H1 (cell line): ENCODE measurements at regions not wholly inside any gene's neighbourhood (a gene's known extent, or its start where the extent isn't known, plus 50 kb on each side); places are given as distances from the start of the nearest gene placed in this dataset.

ENCODE experiments used
- CTCF ChIA-PET: fragments of 300-600 bp; sonication (Branson Sonifier 250); formaldehyde crosslinking; loops from one replicate; lab custom pipeline; 2021; ENCODE audit not compliant: partially characterized antibody; lab: Charles Lee
- POLR2A ChIA-PET: fragments of 300-600 bp; sonication (Branson Sonifier 250); formaldehyde crosslinking; loops from one replicate; lab custom pipeline; 2021; ENCODE audit warnings: inconsistent platforms; ENCODE audit not compliant: partially characterized antibody; lab: Charles Lee
- DNase-seq, 2 experiments: peaks; one replicate each; pipeline versions ENCODE4 v3.0.0 to v3.0.0-alpha.2; 2010 to 2022; ENCODE audit warnings: low spot score in 2 of 2, low read depth in 1 of 2, mixed read lengths in 1 of 2
- FAIRE-seq: peaks from 2 replicates; lab custom pipeline; 2011; peaks lifted over from hg19 to GRCh38; lab: Jason Lieb, UNC
- H2AFZ ChIP-seq: 2 replicates; pipeline ENCODE4 v1.8.1; 2012; ENCODE audit warnings: low read length, inconsistent platforms
- H2AK5ac ChIP-seq: 2 replicates; pipeline ENCODE4 v1.6.1; 2013; ENCODE audit warnings: low read depth, low read length
- H2BK120ac ChIP-seq: replicated peaks from 2 replicates; pipeline ENCODE3; 2013; ENCODE audit warnings: low read depth, low read length, inconsistent platforms
- H2BK12ac ChIP-seq: 2 replicates; pipeline ENCODE4 v1.6.1; 2013; ENCODE audit warnings: low read depth, low read length
- H2BK15ac ChIP-seq: 2 replicates; pipeline ENCODE4 v1.6.1; 2013; ENCODE audit warnings: low read length
- H2BK20ac ChIP-seq: 2 replicates; pipeline ENCODE4 v1.6.1; 2013; ENCODE audit warnings: low read length
- H2BK5ac ChIP-seq: 2 replicates; pipeline ENCODE4 v1.6.1; 2013; ENCODE audit warnings: low read depth, low read length
- H3K14ac ChIP-seq: 2 replicates; pipeline ENCODE4 v1.6.1; 2013; ENCODE audit warnings: inconsistent platforms; ENCODE audit not compliant: insufficient read length
- H3K18ac ChIP-seq: 2 replicates; pipeline ENCODE4 v1.6.1; 2013; ENCODE audit warnings: low read length; ENCODE audit errors: extremely low read depth
- H3K23ac ChIP-seq: 2 replicates; pipeline ENCODE4 v1.6.1; 2013; ENCODE audit warnings: inconsistent platforms; ENCODE audit not compliant: insufficient read length
- H3K23me2 ChIP-seq: 2 replicates; pipeline ENCODE4 v1.6.1; 2013; ENCODE audit warnings: low read depth, low read length
- H3K27ac ChIP-seq: 2 replicates; pipeline ENCODE4 v1.6.1; 2011; ENCODE audit warnings: low read depth, low read length, inconsistent platforms
- H3K27me3 ChIP-seq, 4 experiments: replicated peaks in 1 of 4; 1 replicate in 1 of 4; 2 replicates in 3 of 4; pipeline versions ENCODE4 v1.6.1 to v1.8.1; 2011 to 2013; ENCODE audit warnings: low read length in 3 of 4, mild to moderate bottlenecking in 3 of 4, inconsistent platforms in 2 of 4, mixed read lengths in 2 of 4, moderate library complexity in 1 of 4; ENCODE audit not compliant: control insufficient read depth in 3 of 4, insufficient read depth in 3 of 4; ENCODE audit errors: extremely low read depth in 1 of 4
- H3K36me3 ChIP-seq, 4 experiments: 2 replicates each; pipeline versions ENCODE4 v1.6.1 to v1.8.1; 2011 to 2013; ENCODE audit warnings: mild to moderate bottlenecking in 4 of 4, low read length in 3 of 4, moderate library complexity in 2 of 4, control low read depth in 1 of 4, inconsistent platforms in 1 of 4; ENCODE audit not compliant: insufficient read depth in 4 of 4, control insufficient read depth in 2 of 4
- H3K4ac ChIP-seq: replicated peaks from 2 replicates; pipeline ENCODE3; 2013; ENCODE audit warnings: low read length, low read depth, mixed read lengths, inconsistent platforms; ENCODE audit not compliant: insufficient read length
- H3K4me1 ChIP-seq, 4 experiments: replicated peaks in 1 of 4; 1 replicate in 1 of 4; 2 replicates in 3 of 4; pipeline versions ENCODE4 v1.6.1 to v1.8.1; 2011 to 2013; ENCODE audit warnings: low read length in 3 of 4, inconsistent platforms in 2 of 4, mixed read lengths in 1 of 4; ENCODE audit not compliant: insufficient read depth in 4 of 4, control insufficient read depth in 3 of 4
- H3K4me2 ChIP-seq, 2 experiments: 2 replicates each; pipeline versions ENCODE4 v1.6.1 to v1.8.1; 2011 to 2013; ENCODE audit warnings: low read depth in 2 of 2, low read length in 2 of 2, control low read depth in 1 of 2, inconsistent platforms in 1 of 2, mild to moderate bottlenecking in 1 of 2; ENCODE audit not compliant: insufficient read depth in 1 of 2
- H3K4me3 ChIP-seq, 4 experiments: fragments of 200-600, 300-600 bp in 1 of 4; sonication (generic), shearing (Covaris generic), sonication (Bioruptor Twin) in 1 of 4; 2 replicates each; pipeline versions ENCODE4 v1.5.1 to v1.8.1; 2011 to 2016; ENCODE audit warnings: low read length in 4 of 4, low read depth in 3 of 4, control low read depth in 2 of 4, inconsistent platforms in 2 of 4, mild to moderate bottlenecking in 2 of 4, mixed read lengths in 1 of 4, moderate library complexity in 1 of 4; ENCODE audit not compliant: insufficient read depth in 2 of 4; ENCODE audit errors: extremely low read depth in 1 of 4
- H3K56ac ChIP-seq: replicated peaks from 2 replicates; pipeline ENCODE3; 2013; ENCODE audit warnings: low read depth, mild to moderate bottlenecking, mixed read lengths, low read length, inconsistent platforms; ENCODE audit not compliant: insufficient read length
- H3K79me1 ChIP-seq: 2 replicates; pipeline ENCODE4 v1.6.1; 2013; ENCODE audit warnings: low read depth, low read length, control low read depth
- H3K79me2 ChIP-seq, 2 experiments: 2 replicates each; pipeline versions ENCODE4 v1.6.1 to v1.8.1; 2012 to 2013; ENCODE audit warnings: low read length in 2 of 2, mild to moderate bottlenecking in 2 of 2, inconsistent platforms in 1 of 2; ENCODE audit not compliant: insufficient read depth in 2 of 2, control insufficient read depth in 1 of 2
- H3K9ac ChIP-seq, 4 experiments: replicated peaks in 1 of 4; 1 replicate in 1 of 4; 2 replicates in 3 of 4; pipeline versions ENCODE4 v1.6.1 to v1.8.1; 2011 to 2013; ENCODE audit warnings: low read depth in 3 of 4, low read length in 3 of 4, control low read depth in 2 of 4, mild to moderate bottlenecking in 2 of 4, moderate library complexity in 2 of 4, inconsistent platforms in 1 of 4; ENCODE audit errors: extremely low read depth in 1 of 4
- H3K9me3 ChIP-seq, 2 experiments: 2 replicates each; pipeline versions ENCODE4 v1.6.1 to v1.8.1; 2012 to 2013; ENCODE audit warnings: mild to moderate bottlenecking in 2 of 2, moderate library complexity in 2 of 2, control low read depth in 1 of 2, inconsistent platforms in 1 of 2, low read depth in 1 of 2, low read length in 1 of 2, mixed read lengths in 1 of 2; ENCODE audit not compliant: insufficient read depth in 2 of 2
- H4K20me1 ChIP-seq, 2 experiments: replicated peaks in 1 of 2; 2 replicates each; pipeline versions ENCODE3 to v1.8.1; 2011 to 2013; ENCODE audit warnings: inconsistent platforms in 2 of 2, low read length in 2 of 2, mild to moderate bottlenecking in 1 of 2; ENCODE audit not compliant: insufficient read depth in 2 of 2, control insufficient read depth in 1 of 2
- H4K5ac ChIP-seq: 2 replicates; pipeline ENCODE4 v1.6.1; 2013; ENCODE audit warnings: low read length, low read depth, mixed read lengths, inconsistent platforms; ENCODE audit not compliant: insufficient read length
- H4K8ac ChIP-seq: 2 replicates; pipeline ENCODE4 v1.8.0; 2013; ENCODE audit warnings: mild to moderate bottlenecking, moderate library complexity, low read length, inconsistent platforms; ENCODE audit not compliant: insufficient read depth; ENCODE audit errors: extremely low read depth
- H4K91ac ChIP-seq: replicated peaks from 2 replicates; pipeline ENCODE3; 2013; ENCODE audit warnings: low read length, mixed read lengths, inconsistent platforms; ENCODE audit not compliant: insufficient read length
- WGBS, 2 experiments: shearing (Covaris generic) in 1 of 2; methylation state at CpG; one replicate each; pipeline versions ENCODE4 v1.1.6 to v1.1.7; 2013 to 2015; ENCODE audit warnings: low lambda C conversion rate in 2 of 2, mixed read lengths in 2 of 2, inconsistent platforms in 1 of 2, low coverage in 1 of 2, missing lambda C conversion rate in 1 of 2; ENCODE audit not compliant: insufficient replicate concordance in 2 of 2, insufficient coverage in 1 of 2, insufficient read length in 1 of 2; ENCODE audit errors: extremely low coverage in 1 of 2, missing lambda C conversion rate in 1 of 2; 5-methylcytosine and 5-hydroxymethylcytosine counted together

DNA sequence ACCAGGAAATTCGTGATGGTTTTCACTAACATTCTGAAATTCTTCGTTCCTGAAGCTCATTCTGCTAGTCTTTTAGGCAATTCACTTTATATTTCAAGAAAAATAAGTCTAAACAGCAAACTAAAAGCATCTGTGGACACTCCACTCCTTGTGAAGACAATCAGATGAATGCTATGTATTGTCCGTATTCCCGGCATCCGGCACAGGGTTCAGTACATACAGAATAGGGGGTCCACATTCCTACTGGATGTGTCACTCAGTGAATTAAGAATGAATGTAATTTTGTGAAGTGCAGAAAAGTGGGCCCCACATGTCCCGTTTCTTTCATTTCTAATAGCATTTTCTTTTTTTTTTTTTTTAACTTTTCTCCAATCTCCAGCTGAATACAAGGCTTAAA lies 241.3 kb downstream of the GRIN2B start:
- no peaks in the 10 kb centered on the region; a peak in 2 of 7 replicates for H3K27me3 ChIP-seq
- no peak overlapping the region for H3K56ac ChIP-seq
- FAIRE-seq (no peak), DNase-seq (no peak)
- H3K27ac ChIP-seq = no peak overlapping the region
- no peak overlapping the region for H2BK20ac ChIP-seq
- H4K20me1 ChIP-seq = no peaks in the 10 kb centered on the region
- H2AK5ac ChIP-seq = no peak overlapping the region
- no peak overlapping the region for H3K4me2 ChIP-seq
- no peak overlapping the region for H2BK5ac ChIP-seq
- H3K4me1 ChIP-seq = peaks cover 0 to 4% (median 2%) of the 10 kb centered on the region in 4 experiments; a peak in 3 of 7 replicates
- H3K23ac ChIP-seq = no peak overlapping the region
- H3K9me3 ChIP-seq = no peaks in the 10 kb centered on the region
- no peak overlapping the region for H2AFZ ChIP-seq
- H3K14ac ChIP-seq = no peak overlapping the region
- H4K5ac ChIP-seq = no peak overlapping the region
- no peak overlapping the region for H3K4me3 ChIP-seq
- no peaks in the 10 kb centered on the region for H3K36me3 ChIP-seq
- no peaks in the 10 kb centered on the region for H3K79me2 ChIP-seq
- 70% methylated on average over 6 of the region's 6 CpGs; no CpG with 5 or more reads in 1 of the 2 experiments for WGBS, 2 experiments
- no peaks in the 10 kb centered on the region for H3K79me1 ChIP-seq
- ChIA-PET CTCF (interaction anchor here (0.6 to 2.3 kb wide), 46 partner anchors 9 to 1289 kb away, joined by 3 to 16 read pairs (median 4); partner anchors contain the start of genes ATF7IP and GRIN2B), POLR2A (no interaction called here)
- no peak overlapping the region for H2BK12ac ChIP-seq
- H3K4ac ChIP-seq = no peak overlapping the region
- H3K9ac ChIP-seq = no peak overlapping the region
- H2BK15ac ChIP-seq = no peak overlapping the region
- H2BK120ac ChIP-seq = no peak overlapping the region
- no peak overlapping the region for H3K18ac ChIP-seq
- no peaks in the 10 kb centered on the region for H3K23me2 ChIP-seq
- H4K91ac ChIP-seq = no peak overlapping the region
- no peak overlapping the region for H4K8ac ChIP-seq
